CD8-positive, alpha-beta memory T cell (primary cell): ENCODE measurements at regions not wholly inside any gene's neighbourhood (a gene's known extent, or its start where the extent isn't known, plus 50 kb on each side); places are given as distances from the start of the nearest gene placed in this dataset.

ENCODE experiments used
- CTCF ChIA-PET: fragments of 350-600 bp; sonication (Branson Sonifier 250); formaldehyde crosslinking; loops from one replicate; lab custom pipeline; 2021; ENCODE audit warnings: antibody characterized with exemption; lab: Charles Lee
- POLR2A ChIA-PET: fragments of 350-600 bp; sonication (Branson Sonifier 250); formaldehyde crosslinking; loops from one replicate; lab custom pipeline; 2021; ENCODE audit warnings: antibody characterized with exemption; lab: Charles Lee
- DNase-seq, 5 donors: peaks; one replicate each; pipeline versions ENCODE4 v3.0.0 to v3.0.0-alpha.2; 2020 to 2022; ENCODE audit warnings: mixed read lengths in 1 of 5
- H3K27ac ChIP-seq: one replicate; pipeline ENCODE4 v1.7.0; 2013; ENCODE audit warnings: low read depth, mild to moderate bottlenecking, low read length, moderate library complexity
- H3K27me3 ChIP-seq: 2 replicates; pipeline ENCODE4 v1.7.0; 2013; ENCODE audit warnings: low read length, mild to moderate bottlenecking; ENCODE audit not compliant: insufficient read depth, poor library complexity, severe bottlenecking
- H3K36me3 ChIP-seq: 2 replicates; pipeline ENCODE4 v1.7.0; 2013; ENCODE audit warnings: mild to moderate bottlenecking, low read length, moderate library complexity; ENCODE audit not compliant: insufficient read depth
- H3K4me1 ChIP-seq: 2 replicates; pipeline ENCODE4 v1.7.0; 2013; ENCODE audit warnings: mild to moderate bottlenecking, low read length, moderate library complexity; ENCODE audit not compliant: insufficient read depth
- H3K4me3 ChIP-seq: 2 replicates; pipeline ENCODE4 v1.7.0; 2013; ENCODE audit warnings: mild to moderate bottlenecking, low read length
- H3K9me3 ChIP-seq: 2 replicates; pipeline ENCODE4 v1.7.0; 2013; ENCODE audit warnings: mild to moderate bottlenecking, low read length
- H3K27ac Mint-ChIP-seq, 8 donors: one replicate each; pipeline ENCODE4 v1.8.0; 2020 to 2021; ENCODE audit warnings: mixed read lengths in 8 of 8, mild to moderate bottlenecking in 6 of 8, inconsistent platforms in 3 of 8, moderate library complexity in 3 of 8
- H3K27me3 Mint-ChIP-seq, 2 donors: one replicate each; pipeline ENCODE4 v1.8.0; 2020 to 2021; ENCODE audit warnings: mixed read lengths in 2 of 2, mild to moderate bottlenecking in 1 of 2, moderate library complexity in 1 of 2
- H3K36me3 Mint-ChIP-seq, 3 donors: one replicate each; pipeline ENCODE4 v1.8.0; 2020 to 2021; ENCODE audit warnings: mixed read lengths in 3 of 3, inconsistent platforms in 1 of 3, mild to moderate bottlenecking in 1 of 3
- H3K4me1 Mint-ChIP-seq, 3 donors: one replicate each; pipeline ENCODE4 v1.8.0; 2020 to 2021; ENCODE audit warnings: mixed read lengths in 3 of 3, inconsistent platforms in 1 of 3, mild to moderate bottlenecking in 1 of 3
- H3K4me3 Mint-ChIP-seq, 7 donors: one replicate each; pipeline ENCODE4 v1.8.0; 2020 to 2021; ENCODE audit warnings: mixed read lengths in 7 of 7, mild to moderate bottlenecking in 6 of 7, moderate library complexity in 4 of 7, inconsistent platforms in 2 of 7
- H3K9me3 Mint-ChIP-seq, 5 donors: one replicate each; pipeline ENCODE4 v1.8.0; 2020 to 2022; ENCODE audit warnings: mixed read lengths in 5 of 5, mild to moderate bottlenecking in 3 of 5, moderate library complexity in 2 of 5, inconsistent platforms in 1 of 5

DNA sequence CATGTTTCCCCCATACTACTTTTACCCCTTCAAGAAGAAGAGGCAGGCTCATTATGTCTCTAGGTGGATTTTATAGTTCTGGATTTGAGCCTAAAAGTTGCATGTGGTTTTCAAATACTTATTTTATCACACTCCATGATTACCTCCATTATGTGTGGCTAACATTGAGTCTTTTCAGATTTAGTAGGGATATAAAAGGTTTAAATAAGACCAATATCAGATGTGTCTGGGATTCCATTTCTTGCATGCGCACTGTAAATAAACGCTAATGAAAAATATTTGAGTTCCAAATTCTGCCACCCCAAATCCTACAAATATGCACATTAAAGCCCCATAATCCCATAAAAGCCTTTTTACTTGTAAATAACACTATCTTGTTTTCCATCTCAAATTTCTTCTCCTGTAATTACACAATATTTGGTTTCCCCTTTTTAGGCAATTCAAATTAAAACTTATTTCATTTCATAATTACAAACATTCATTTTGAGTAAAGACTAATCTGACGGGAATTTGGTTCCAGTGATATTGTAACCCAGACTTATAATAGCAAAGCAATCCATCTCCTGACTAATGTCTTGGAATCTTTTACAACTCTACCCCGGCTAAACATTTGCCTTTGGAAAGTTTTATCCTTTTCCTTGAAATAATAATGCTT, 600.0 kb downstream of the SLC4A3 start:
- Histone ChIP-seq H3K36me3 (no peaks in the 10 kb centered on the region), H3K4me1 (no peaks in the 10 kb centered on the region), H3K4me3 (no peak overlapping the region), H3K27me3 (no peaks in the 10 kb centered on the region), H3K27ac (no peak overlapping the region), H3K9me3 (no peaks in the 10 kb centered on the region)
- no peaks in the 10 kb centered on the region for H3K27me3 Mint-ChIP-seq
- CTCF ChIA-PET: no interaction called here
- no peak overlapping the region for H3K4me3 Mint-ChIP-seq
- H3K36me3 Mint-ChIP-seq: no peaks in the 10 kb centered on the region
- DNase-seq: no peak
- H3K27ac Mint-ChIP-seq: no peak overlapping the region
- H3K9me3 Mint-ChIP-seq: peaks cover 0 to 6% (median 0%) of the 10 kb centered on the region in 5 donors
- no peaks in the 10 kb centered on the region for H3K4me1 Mint-ChIP-seq
- POLR2A ChIA-PET: no interaction called here

DNA sequence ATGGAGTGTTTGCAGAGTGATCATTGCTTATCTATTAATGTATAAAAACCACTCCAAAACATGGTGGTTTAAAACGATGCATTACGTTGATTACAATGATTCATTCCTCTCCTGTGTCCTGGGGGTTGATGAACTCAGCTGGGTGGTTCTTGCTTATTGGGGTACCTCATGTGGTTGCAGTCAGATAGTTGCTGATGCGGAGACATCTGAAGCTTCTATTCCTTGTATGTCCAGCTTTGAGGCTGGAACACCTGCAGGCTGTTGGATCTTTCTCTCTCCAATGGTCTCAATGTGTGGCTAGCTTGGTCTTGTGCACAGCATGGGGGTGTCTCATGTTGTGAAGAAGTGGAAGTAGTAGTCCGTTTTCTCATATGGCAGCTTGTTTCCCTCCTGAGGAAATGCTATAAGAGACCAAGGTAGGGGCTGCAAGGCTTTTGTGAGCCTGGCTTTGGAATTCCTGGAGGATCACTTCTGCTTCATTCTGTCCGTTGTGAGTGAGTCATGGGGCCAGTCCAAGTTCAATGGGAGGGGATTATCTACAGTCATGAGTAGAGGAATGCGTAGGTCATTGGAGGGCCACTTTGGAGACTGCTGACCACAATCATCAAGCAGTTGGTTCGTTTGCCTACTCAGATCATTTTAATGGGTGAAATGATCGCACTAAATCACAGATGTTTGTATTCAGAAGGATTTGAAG, 601.0 kb downstream of the SLC4A3 start:
- no peak overlapping the region for H3K27ac Mint-ChIP-seq
- H3K27me3 Mint-ChIP-seq: no peaks in the 10 kb centered on the region
- CTCF ChIA-PET: no interaction called here
- no peaks in the 10 kb centered on the region for H3K36me3 Mint-ChIP-seq
- Histone ChIP-seq H3K27ac (no peak overlapping the region), H3K4me1 (no peaks in the 10 kb centered on the region), H3K4me3 (no peak overlapping the region), H3K9me3 (no peaks in the 10 kb centered on the region), H3K36me3 (no peaks in the 10 kb centered on the region), H3K27me3 (no peaks in the 10 kb centered on the region)
- DNase-seq: no peak
- peaks cover 0 to 6% (median 0%) of the 10 kb centered on the region in 5 donors for H3K9me3 Mint-ChIP-seq
- POLR2A ChIA-PET: no interaction called here
- no peaks in the 10 kb centered on the region for H3K4me1 Mint-ChIP-seq
- no peak overlapping the region for H3K4me3 Mint-ChIP-seq

DNA sequence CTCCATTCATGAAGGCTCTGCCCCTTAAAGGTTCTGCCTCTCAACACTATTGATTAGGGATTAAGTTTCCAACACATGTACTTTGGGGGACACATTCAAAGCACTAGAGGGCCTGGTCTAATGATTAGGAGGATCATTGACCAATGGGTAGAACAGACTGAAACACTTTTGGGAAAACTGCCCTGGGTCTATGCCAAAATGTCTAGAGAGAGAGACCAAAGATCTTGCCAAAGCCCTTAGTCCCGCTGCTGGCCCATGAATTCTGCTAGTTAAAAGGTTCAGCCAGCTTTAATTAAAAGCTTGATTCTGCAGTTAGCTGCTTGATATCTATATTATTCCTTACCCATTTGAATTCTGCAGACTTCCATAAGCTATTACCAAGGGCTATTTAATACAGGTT, 613.2 kb downstream of the SLC4A3 start:
- Histone ChIP-seq H3K27ac (no peak overlapping the region), H3K36me3 (no peaks in the 10 kb centered on the region), H3K9me3 (no peaks in the 10 kb centered on the region), H3K4me3 (no peak overlapping the region), H3K4me1 (no peaks in the 10 kb centered on the region), H3K27me3 (no peaks in the 10 kb centered on the region)
- H3K4me1 Mint-ChIP-seq: no peaks in the 10 kb centered on the region
- POLR2A ChIA-PET: no interaction called here
- CTCF ChIA-PET: no interaction called here
- peaks cover 0 to 3% (median 2%) of the 10 kb centered on the region in 5 donors for H3K9me3 Mint-ChIP-seq
- no peaks in the 10 kb centered on the region for H3K36me3 Mint-ChIP-seq
- no peak overlapping the region for H3K4me3 Mint-ChIP-seq
- no peak for DNase-seq
- H3K27ac Mint-ChIP-seq: no peak overlapping the region
- H3K27me3 Mint-ChIP-seq: no peaks in the 10 kb centered on the region

DNA sequence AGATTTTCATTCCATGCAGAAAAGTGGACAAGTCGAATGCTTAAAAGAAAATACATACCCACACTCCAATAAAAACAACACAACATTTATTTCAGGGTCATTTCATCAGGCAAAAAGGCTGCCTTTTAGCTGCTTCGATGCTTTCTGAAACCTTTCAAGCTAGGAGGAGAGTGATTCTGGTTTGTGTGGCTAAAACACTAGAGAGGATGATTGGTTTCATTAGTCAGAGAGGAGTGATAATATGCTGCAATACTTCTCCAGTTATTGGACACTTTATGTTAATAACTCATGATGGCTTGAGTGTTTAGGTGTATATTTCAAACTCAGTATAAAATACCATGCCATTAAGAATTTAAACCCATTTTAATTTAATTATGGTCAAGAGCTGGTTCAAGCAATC, 614.0 kb downstream of the SLC4A3 start:
- DNase-seq: no peak
- H3K36me3 Mint-ChIP-seq: no peaks in the 10 kb centered on the region
- H3K36me3 ChIP-seq: no peaks in the 10 kb centered on the region

DNA sequence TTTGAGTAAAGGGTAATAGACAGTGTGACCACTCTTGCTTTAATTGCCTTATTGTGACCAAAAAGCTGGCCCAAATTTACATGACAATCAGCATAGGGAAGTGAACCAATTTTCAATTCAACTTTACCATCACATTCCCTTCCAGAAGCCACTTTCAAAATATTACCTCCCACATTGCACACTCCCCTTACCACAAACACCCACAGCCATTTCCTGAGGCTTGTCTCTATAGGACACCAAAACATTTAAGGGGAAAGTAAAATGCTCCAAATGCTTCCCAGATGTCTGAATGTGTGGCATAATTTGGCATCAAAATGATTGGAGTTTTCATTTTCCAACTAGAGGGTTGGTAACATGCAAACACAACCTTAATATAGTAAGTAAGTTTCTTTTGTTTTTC, 616.1 kb downstream of the SLC4A3 start:
- H3K4me1 ChIP-seq: no peaks in the 10 kb centered on the region
- H3K4me1 Mint-ChIP-seq: no peaks in the 10 kb centered on the region
- H3K4me3 ChIP-seq: no peak overlapping the region
- H3K9me3 Mint-ChIP-seq: no peaks in the 10 kb centered on the region
- no peaks in the 10 kb centered on the region for H3K27me3 ChIP-seq
- ChIA-PET CTCF (no interaction called here), POLR2A (no interaction called here)
- H3K4me3 Mint-ChIP-seq: no peak overlapping the region
- no peak for DNase-seq
- no peaks in the 10 kb centered on the region for H3K36me3 Mint-ChIP-seq
- no peaks in the 10 kb centered on the region for H3K27me3 Mint-ChIP-seq
- H3K36me3 ChIP-seq: no peaks in the 10 kb centered on the region
- no peaks in the 10 kb centered on the region for H3K9me3 ChIP-seq
- no peak overlapping the region for H3K27ac ChIP-seq
- no peak overlapping the region for H3K27ac Mint-ChIP-seq

More for the DNA sequence above, 614.0 kb downstream of the SLC4A3 start:
- H3K9me3 ChIP-seq: no peaks in the 10 kb centered on the region
- no peaks in the 10 kb centered on the region for H3K27me3 ChIP-seq
- ChIA-PET CTCF (no interaction called here), POLR2A (no interaction called here)
- H3K4me1 ChIP-seq: no peaks in the 10 kb centered on the region
- no peak overlapping the region for H3K4me3 Mint-ChIP-seq
- no peak overlapping the region for H3K4me3 ChIP-seq
- no peak overlapping the region for H3K27ac Mint-ChIP-seq
- H3K9me3 Mint-ChIP-seq: peaks cover 0 to 2% (median 0%) of the 10 kb centered on the region in 5 donors
- H3K27ac ChIP-seq: no peak overlapping the region
- no peaks in the 10 kb centered on the region for H3K4me1 Mint-ChIP-seq
- no peaks in the 10 kb centered on the region for H3K27me3 Mint-ChIP-seq

DNA sequence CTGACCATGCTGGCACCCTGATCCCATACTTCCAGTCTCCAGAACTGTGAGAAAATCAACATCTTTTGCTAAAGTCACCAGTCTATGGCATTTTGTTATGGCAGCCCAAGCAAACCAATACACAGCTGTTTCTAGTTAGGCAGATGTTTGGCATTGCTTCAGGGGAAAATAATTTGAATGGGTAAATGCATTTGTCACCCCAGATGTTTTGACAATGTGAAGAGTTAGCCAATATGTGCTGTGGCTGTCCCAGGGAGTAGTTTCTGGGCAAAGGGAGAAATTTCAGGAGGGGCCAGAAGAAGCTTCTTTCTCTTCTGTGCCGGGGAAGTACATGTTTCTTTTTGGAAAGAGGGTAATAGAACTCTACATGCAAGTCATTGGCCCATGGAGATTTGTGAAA, 619.0 kb downstream of the SLC4A3 start:
- H3K4me3 Mint-ChIP-seq: no peak overlapping the region
- no peak overlapping the region for H3K4me3 ChIP-seq
- DNase-seq: no peak
- POLR2A ChIA-PET: no interaction called here
- H3K4me1 Mint-ChIP-seq: no peaks in the 10 kb centered on the region
- no peaks in the 10 kb centered on the region for H3K27me3 ChIP-seq
- no peak overlapping the region for H3K27ac Mint-ChIP-seq
- no peaks in the 10 kb centered on the region for H3K36me3 Mint-ChIP-seq
- no peaks in the 10 kb centered on the region for H3K9me3 ChIP-seq
- H3K4me1 ChIP-seq: no peaks in the 10 kb centered on the region
- no peaks in the 10 kb centered on the region for H3K27me3 Mint-ChIP-seq
- H3K27ac ChIP-seq: no peak overlapping the region
- H3K9me3 Mint-ChIP-seq: no peaks in the 10 kb centered on the region
- CTCF ChIA-PET: no interaction called here
- H3K36me3 ChIP-seq: no peaks in the 10 kb centered on the region

DNA sequence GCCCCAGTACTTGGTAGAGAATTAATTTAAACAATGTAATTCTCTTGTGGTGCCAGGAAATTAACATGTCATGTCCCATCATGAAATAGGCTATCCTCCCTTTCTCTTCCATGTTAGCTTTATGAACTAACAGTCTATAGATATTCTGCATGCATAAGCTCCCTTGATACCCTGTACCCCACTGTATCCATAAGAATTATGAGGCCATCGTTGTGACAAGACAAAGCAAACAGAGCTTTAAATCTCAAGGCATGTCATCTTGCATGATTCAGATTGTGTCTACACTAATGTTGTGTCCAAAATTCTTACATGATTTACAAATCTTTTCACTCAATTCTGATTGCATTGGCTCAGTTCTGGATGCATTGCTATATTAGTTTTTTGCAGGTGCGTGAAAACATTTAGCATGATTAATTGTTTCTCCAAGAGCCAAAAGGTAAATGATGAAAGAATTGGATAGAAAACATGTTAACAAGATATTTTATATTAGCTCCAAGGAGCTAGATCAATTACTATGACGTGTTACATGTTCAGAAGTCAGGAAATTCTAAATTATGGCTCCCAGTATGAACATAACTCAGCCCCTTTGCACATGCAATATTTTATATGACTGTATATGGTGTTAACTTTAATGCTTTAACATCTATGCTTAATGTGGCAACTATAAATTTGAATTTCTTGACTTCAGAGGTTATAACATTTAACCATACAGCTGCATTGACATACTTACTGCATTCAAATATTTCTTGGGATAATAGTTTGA, 620.3 kb downstream of the SLC4A3 start:
- Mint-ChIP-seq H3K4me3 (no peak overlapping the region), H3K27ac (no peak overlapping the region), H3K36me3 (no peaks in the 10 kb centered on the region), H3K27me3 (no peaks in the 10 kb centered on the region), H3K9me3 (no peaks in the 10 kb centered on the region), H3K4me1 (no peaks in the 10 kb centered on the region)
- H3K27ac ChIP-seq: no peak overlapping the region
- no peak for DNase-seq
- no peaks in the 10 kb centered on the region for H3K4me1 ChIP-seq
- H3K36me3 ChIP-seq: no peaks in the 10 kb centered on the region
- no peaks in the 10 kb centered on the region for H3K27me3 ChIP-seq
- H3K9me3 ChIP-seq: no peaks in the 10 kb centered on the region
- CTCF ChIA-PET: interaction anchor here (1.7 kb wide), 1 partner anchor 12 kb away, joined by 3 read pairs; no protein-coding TSS in a partner anchor
- H3K4me3 ChIP-seq: no peak overlapping the region
- POLR2A ChIA-PET: no interaction called here

DNA sequence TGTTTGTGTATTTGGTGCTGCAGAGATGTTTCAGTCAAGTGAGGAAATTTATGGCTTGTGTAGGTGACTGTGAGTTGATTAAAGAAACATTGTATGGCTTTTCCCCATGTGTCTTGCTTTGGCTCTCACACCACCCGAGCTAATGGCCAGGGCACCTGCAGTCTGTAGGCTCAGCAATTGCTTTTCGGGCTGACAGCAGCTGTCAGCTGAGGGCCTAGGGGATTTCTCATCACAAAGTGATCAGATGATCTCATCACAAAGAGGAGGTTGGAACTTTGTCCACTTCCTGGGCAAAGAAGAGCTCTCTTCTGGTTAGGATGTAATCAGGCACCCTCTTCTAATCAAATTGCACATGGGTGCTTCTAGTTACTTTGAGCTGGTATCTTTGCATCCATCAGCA, 632.2 kb downstream of the SLC4A3 start:
- POLR2A ChIA-PET: no interaction called here
- H3K36me3 Mint-ChIP-seq: no peaks in the 10 kb centered on the region
- H3K36me3 ChIP-seq: no peaks in the 10 kb centered on the region

More for the DNA sequence above, 632.2 kb downstream of the SLC4A3 start:
- Mint-ChIP-seq H3K27ac (no peak overlapping the region), H3K9me3 (peaks cover 0 to 3% (median 0%) of the 10 kb centered on the region in 5 donors), H3K27me3 (no peaks in the 10 kb centered on the region), H3K4me1 (no peaks in the 10 kb centered on the region), H3K4me3 (no peak overlapping the region)
- DNase-seq: no peak
- Histone ChIP-seq H3K27ac (no peak overlapping the region), H3K4me3 (no peak overlapping the region), H3K27me3 (no peaks in the 10 kb centered on the region), H3K4me1 (no peaks in the 10 kb centered on the region), H3K9me3 (no peaks in the 10 kb centered on the region)
- CTCF ChIA-PET: interaction anchor here (1.4 kb wide), 1 partner anchor 11 kb away, joined by 3 read pairs; no protein-coding TSS in a partner anchor
